GM12878 (cell line): ENCODE measurements at regions not wholly inside any gene's neighbourhood (a gene's known extent, or its start where the extent isn't known, plus 50 kb on each side); places are given as distances from the start of the nearest gene placed in this dataset.

Experiments used
- ATAC-seq: fragments of 200-7000 bp; cut with Tn5 transposase; 3 replicates; pipeline ENCODE4 v1.9.1; 2020; ENCODE audit warnings: mild to moderate bottlenecking, moderate library complexity
- BruUV-seq: library from RNA; stranded (reverse); fragments of 400-500 nt; replicated peaks from 2 replicates; lab custom pipeline; 2021; lab: Mats Ljungman, UMichigan
- CTCF ChIA-PET: fragments of 300-600 bp; sonication (Branson Sonifier 250); formaldehyde crosslinking; extraction: SDS; loops from one replicate; lab custom pipeline; 2021; ENCODE audit warnings: inconsistent platforms; lab: Yijun Ruan, JAX
- POLR2A ChIA-PET: fragments of 350-600 bp; formaldehyde crosslinking; extraction: SDS; loops from one replicate; lab custom pipeline; 2021; ENCODE audit warnings: inconsistent platforms; lab: Charles Lee
- RAD21 ChIA-PET: fragments of 300-600 bp; sonication (Branson Sonifier 250); formaldehyde crosslinking; loops from one replicate; lab custom pipeline; 2023; ENCODE audit warnings: antibody characterized with exemption; ENCODE audit not compliant: unreplicated experiment; lab: Charles Lee
- SMC1A ChIA-PET: fragments of 300-600 bp; sonication (Branson Sonifier 250); formaldehyde crosslinking; loops from one replicate; lab custom pipeline; 2023; ENCODE audit not compliant: unreplicated experiment, uncharacterized antibody; lab: Charles Lee
- DNase-seq: peaks from one replicate; pipeline ENCODE4 v3.0.0-alpha.2; 2011; ENCODE audit warnings: low read depth, low spot score
- FAIRE-seq: peaks from 3 replicates; lab custom pipeline; 2011; peaks lifted over from hg19 to GRCh38; lab: Jason Lieb, UNC
- H2AFZ ChIP-seq: 2 replicates; pipeline ENCODE4 v1.6.0; 2011; ENCODE audit warnings: low read depth, low read length, control low read depth; ENCODE audit not compliant: control insufficient read depth
- H3K27ac ChIP-seq: 2 replicates; pipeline ENCODE4 v1.5.1; 2011; ENCODE audit warnings: control low read depth; ENCODE audit not compliant: control insufficient read depth, insufficient read depth
- H3K27me3 ChIP-seq, 2 experiments: replicated peaks in 1 of 2; 2 replicates each; pipeline versions ENCODE4 v1.6.0 to v1.6.1; 2011; ENCODE audit warnings: low read length in 1 of 2; ENCODE audit not compliant: control insufficient read depth in 2 of 2, insufficient read depth in 2 of 2
- H3K36me3 ChIP-seq, 2 experiments: 2 replicates each; pipeline ENCODE4 v1.5.1; 2011; ENCODE audit warnings: low read length in 1 of 2; ENCODE audit not compliant: control insufficient read depth in 2 of 2, insufficient read depth in 2 of 2
- H3K4me1 ChIP-seq: 2 replicates; pipeline ENCODE4 v1.6.1; 2011; ENCODE audit warnings: mild to moderate bottlenecking, low read length, moderate library complexity, mixed read lengths; ENCODE audit not compliant: control insufficient read depth, insufficient read depth
- H3K4me2 ChIP-seq: 2 replicates; pipeline ENCODE4 v1.6.0; 2011; ENCODE audit warnings: control low read depth; ENCODE audit not compliant: control insufficient read depth, insufficient read depth
- H3K4me3 ChIP-seq: fragments of 200-600 bp; sonication (generic); 2 replicates; pipeline ENCODE4 v1.5.1; 2016
- H3K79me2 ChIP-seq: 2 replicates; pipeline ENCODE4 v1.6.0; 2011; ENCODE audit warnings: low read length; ENCODE audit not compliant: control insufficient read depth, insufficient read depth
- H3K9ac ChIP-seq: 2 replicates; pipeline ENCODE4 v1.8.0; 2011; ENCODE audit warnings: low read length, control low read depth, mixed read lengths; ENCODE audit not compliant: control insufficient read depth, insufficient read depth
- H3K9me3 ChIP-seq: replicated peaks from 3 replicates; pipeline ENCODE4 v1.5.1; 2011; ENCODE audit warnings: mild to moderate bottlenecking, low read length; ENCODE audit not compliant: control insufficient read depth, insufficient read depth
- H4K20me1 ChIP-seq: 2 replicates; pipeline ENCODE4 v1.6.0; 2011; ENCODE audit not compliant: control insufficient read depth, insufficient read depth
- ASH2L ChIP-seq: fragments of 300-600, 200-600 bp; sonication (generic); IDR thresholded peaks from 2 replicates; pipeline ENCODE4 v1.6.1; 2017; ENCODE audit warnings: low read depth, mild to moderate bottlenecking, borderline replicate concordance
- EZH2 ChIP-seq: IDR thresholded peaks from 2 replicates; pipeline ENCODE4 v1.6.1; 2012; ENCODE audit warnings: low read depth, mild to moderate bottlenecking, control low read depth, inconsistent platforms, low read length, borderline replicate concordance; ENCODE audit not compliant: control insufficient read depth
- HDAC2 ChIP-seq: fragments of 200-600 bp; sonication (generic); IDR thresholded peaks from 2 replicates; pipeline ENCODE4 v1.6.1; 2017
- JUND ChIP-seq: IDR thresholded peaks from 2 replicates; pipeline ENCODE4 v1.6.1; 2012; ENCODE audit warnings: low read depth, mild to moderate bottlenecking, low read length, improper control_type of control experiment, moderate library complexity
- KLF5 ChIP-seq: fragments of 450-650 bp; IDR thresholded peaks from 2 replicates; pipeline ENCODE4 v1.6.1; 2014; ENCODE audit warnings: mild to moderate bottlenecking; ENCODE audit not compliant: partially characterized antibody
- MEF2A ChIP-seq: IDR thresholded peaks from 2 replicates; pipeline ENCODE4 v1.6.1; 2011; ENCODE audit warnings: low read depth, mild to moderate bottlenecking, low read length, moderate library complexity; ENCODE audit not compliant: insufficient read depth
- MYB ChIP-seq: fragments of 150-350 bp; IDR thresholded peaks from 2 replicates; pipeline ENCODE4 v1.6.1; 2014; ENCODE audit warnings: mild to moderate bottlenecking, low read depth, low read length, borderline replicate concordance
- PAX8 ChIP-seq: fragments of 450-650 bp; IDR thresholded peaks from 2 replicates; pipeline ENCODE4 v1.6.1; 2017; ENCODE audit warnings: mild to moderate bottlenecking, moderate library complexity
- RAD51 ChIP-seq: fragments of 450-650 bp; IDR thresholded peaks from 2 replicates; pipeline ENCODE4 v1.6.1; 2016; ENCODE audit warnings: moderate library complexity, mild to moderate bottlenecking, inconsistent platforms
- SIX5 ChIP-seq: IDR thresholded peaks from 2 replicates; pipeline ENCODE4 v1.6.1; 2011; ENCODE audit warnings: mild to moderate bottlenecking, low read depth, low read length, moderate library complexity; ENCODE audit not compliant: severe bottlenecking
- SP1 ChIP-seq: IDR thresholded peaks from one replicate; pipeline ENCODE4 v1.6.1; 2011; ENCODE audit warnings: low read depth, low read length
- STAT3 ChIP-seq: IDR thresholded peaks from 2 replicates; pipeline ENCODE4 v1.6.1; 2011; ENCODE audit warnings: low read depth, low read length, improper control_type of control experiment
- TBL1XR1 ChIP-seq: IDR thresholded peaks from 2 replicates; pipeline ENCODE4 v1.6.1; 2012; ENCODE audit warnings: low read depth, low read length, improper control_type of control experiment
- WGBS: methylation state at CpG from one replicate; pipeline ENCODE4 v1.1.6; 2016; ENCODE audit warnings: low lambda C conversion rate; ENCODE audit not compliant: insufficient replicate concordance, insufficient coverage; ENCODE audit errors: missing lambda C conversion rate; 5-methylcytosine and 5-hydroxymethylcytosine counted together
- in situ Hi-C: fragments of 300-500 bp; cut with MboI; formaldehyde crosslinking; loops from 9 replicates; pipeline ENCODE4 v1.14.3; 2018; ENCODE audit warnings: mixed read lengths
- intact Hi-C: fragments of 100-400 bp; cut with micrococcal nuclease; formaldehyde crosslinking; loops from one replicate; pipeline ENCODE4 v1.14.2; 2022; ENCODE audit not compliant: unreplicated experiment
- TF ChIP-seq, protein P1 (sequence below): IDR thresholded peaks from 2 replicates; pipeline ENCODE4 v1.6.1; 2012; ENCODE audit warnings: low read depth, low read length, improper control_type of control experiment
- TF ChIP-seq, protein P2 (sequence below): IDR thresholded peaks from 2 replicates; pipeline ENCODE4 v1.6.1; 2011; ENCODE audit warnings: mild to moderate bottlenecking, low read depth, low read length, moderate library complexity; ENCODE audit not compliant: insufficient replicate concordance
- TF ChIP-seq, protein P3 (sequence below): fragments of 450-650 bp; IDR thresholded peaks from 2 replicates; pipeline ENCODE4 v1.6.1; 2017; ENCODE audit warnings: mild to moderate bottlenecking, low read depth, inconsistent platforms; ENCODE audit not compliant: poor library complexity, severe bottlenecking

- 57% methylated on average over 8 of the region's 8 CpGs for WGBS
- no peak for TF ChIP-seq EZH2
- no peak for TF ChIP-seq STAT3
- no peak for TF ChIP-seq SP1
- TF ChIP-seq, protein P1, sequence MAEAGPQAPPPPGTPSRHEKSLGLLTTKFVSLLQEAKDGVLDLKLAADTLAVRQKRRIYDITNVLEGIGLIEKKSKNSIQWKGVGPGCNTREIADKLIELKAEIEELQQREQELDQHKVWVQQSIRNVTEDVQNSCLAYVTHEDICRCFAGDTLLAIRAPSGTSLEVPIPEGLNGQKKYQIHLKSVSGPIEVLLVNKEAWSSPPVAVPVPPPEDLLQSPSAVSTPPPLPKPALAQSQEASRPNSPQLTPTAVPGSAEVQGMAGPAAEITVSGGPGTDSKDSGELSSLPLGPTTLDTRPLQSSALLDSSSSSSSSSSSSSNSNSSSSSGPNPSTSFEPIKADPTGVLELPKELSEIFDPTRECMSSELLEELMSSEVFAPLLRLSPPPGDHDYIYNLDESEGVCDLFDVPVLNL = no peak
- no peak for TF ChIP-seq TBL1XR1
- TF ChIP-seq, protein P2, sequence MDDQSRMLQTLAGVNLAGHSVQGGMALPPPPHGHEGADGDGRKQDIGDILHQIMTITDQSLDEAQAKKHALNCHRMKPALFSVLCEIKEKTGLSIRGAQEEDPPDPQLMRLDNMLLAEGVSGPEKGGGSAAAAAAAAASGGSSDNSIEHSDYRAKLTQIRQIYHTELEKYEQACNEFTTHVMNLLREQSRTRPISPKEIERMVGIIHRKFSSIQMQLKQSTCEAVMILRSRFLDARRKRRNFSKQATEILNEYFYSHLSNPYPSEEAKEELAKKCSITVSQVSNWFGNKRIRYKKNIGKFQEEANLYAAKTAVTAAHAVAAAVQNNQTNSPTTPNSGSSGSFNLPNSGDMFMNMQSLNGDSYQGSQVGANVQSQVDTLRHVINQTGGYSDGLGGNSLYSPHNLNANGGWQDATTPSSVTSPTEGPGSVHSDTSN = no peak
- no peak for TF ChIP-seq JUND
- no peak for TF ChIP-seq ASH2L
- TF ChIP-seq MEF2A = no peak
- TF ChIP-seq KLF5 = no peak
- no peak for TF ChIP-seq SIX5
- TF ChIP-seq PAX8 = no peak
- no peak for TF ChIP-seq MYB
- no peak for TF ChIP-seq HDAC2
- TF ChIP-seq, protein P3, sequence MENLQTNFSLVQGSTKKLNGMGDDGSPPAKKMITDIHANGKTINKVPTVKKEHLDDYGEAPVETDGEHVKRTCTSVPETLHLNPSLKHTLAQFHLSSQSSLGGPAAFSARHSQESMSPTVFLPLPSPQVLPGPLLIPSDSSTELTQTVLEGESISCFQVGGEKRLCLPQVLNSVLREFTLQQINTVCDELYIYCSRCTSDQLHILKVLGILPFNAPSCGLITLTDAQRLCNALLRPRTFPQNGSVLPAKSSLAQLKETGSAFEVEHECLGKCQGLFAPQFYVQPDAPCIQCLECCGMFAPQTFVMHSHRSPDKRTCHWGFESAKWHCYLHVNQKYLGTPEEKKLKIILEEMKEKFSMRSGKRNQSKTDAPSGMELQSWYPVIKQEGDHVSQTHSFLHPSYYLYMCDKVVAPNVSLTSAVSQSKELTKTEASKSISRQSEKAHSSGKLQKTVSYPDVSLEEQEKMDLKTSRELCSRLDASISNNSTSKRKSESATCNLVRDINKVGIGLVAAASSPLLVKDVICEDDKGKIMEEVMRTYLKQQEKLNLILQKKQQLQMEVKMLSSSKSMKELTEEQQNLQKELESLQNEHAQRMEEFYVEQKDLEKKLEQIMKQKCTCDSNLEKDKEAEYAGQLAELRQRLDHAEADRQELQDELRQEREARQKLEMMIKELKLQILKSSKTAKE = no peak
- no peak for TF ChIP-seq RAD51
- POLR2A ChIA-PET = no interaction called here
- intact Hi-C loops (no loop called here), in situ Hi-C loops (no loop called here)
- no peaks in the 10 kb centered on the region for H3K36me3 ChIP-seq
- RAD21 ChIA-PET = no interaction called here
- H2AFZ ChIP-seq = no peak overlapping the region
- DNase-seq (no peak), FAIRE-seq (no peak), ATAC-seq (no peak)
- no peak overlapping the region for H3K4me3 ChIP-seq
- no peak overlapping the region for H3K27ac ChIP-seq
- H4K20me1 ChIP-seq = no peaks in the 10 kb centered on the region
- SMC1A ChIA-PET = no interaction called here
- no peaks in the 10 kb centered on the region; the same call in 1 of the 3 replicates for H3K9me3 ChIP-seq
- BruUV-seq = no TSS peak
- H3K4me1 ChIP-seq = peaks cover 17% of the 10 kb centered on the region
- H3K4me2 ChIP-seq = no peak overlapping the region
- H3K27me3 ChIP-seq = no peaks in the 10 kb centered on the region
- H3K9ac ChIP-seq = no peak overlapping the region
- CTCF ChIA-PET = no interaction called here
- H3K79me2 ChIP-seq = no peaks in the 10 kb centered on the region
These were observed 706.0 kb downstream of the MED13L start for GRCh38 chr12:115571446-115571845.
